Fibroblast of lung (primary cell): ENCODE measurements at regions not wholly inside any gene's neighbourhood (a gene's known extent, or its start where the extent isn't known, plus 50 kb on each side); places are given as distances from the start of the nearest gene placed in this dataset.
"Not testable (repeated sequence)": the region's sequence is repeated elsewhere in the genome, so short reads cannot be mapped to it uniquely, and the experiment has no call there.

Source experiments
- EZH2 ChIP-seq: IDR thresholded peaks from 2 replicates; pipeline ENCODE4 v1.5.1; 2012; ENCODE audit warnings: low read length, control low read depth, mild to moderate bottlenecking; ENCODE audit errors: missing control alignments
- TF ChIP-seq, protein P1 (sequence below), 2 donors: IDR thresholded peaks in 1 of 2; conservative IDR thresholded peaks in 1 of 2; 1 replicate in 1 of 2; 2 replicates in 1 of 2; pipeline ENCODE4 v1.5.1; 2011 to 2012; ENCODE audit warnings: low read length in 2 of 2, control low read depth in 1 of 2, inconsistent platforms in 1 of 2, low read depth in 1 of 2, mild to moderate bottlenecking in 1 of 2

DNA sequence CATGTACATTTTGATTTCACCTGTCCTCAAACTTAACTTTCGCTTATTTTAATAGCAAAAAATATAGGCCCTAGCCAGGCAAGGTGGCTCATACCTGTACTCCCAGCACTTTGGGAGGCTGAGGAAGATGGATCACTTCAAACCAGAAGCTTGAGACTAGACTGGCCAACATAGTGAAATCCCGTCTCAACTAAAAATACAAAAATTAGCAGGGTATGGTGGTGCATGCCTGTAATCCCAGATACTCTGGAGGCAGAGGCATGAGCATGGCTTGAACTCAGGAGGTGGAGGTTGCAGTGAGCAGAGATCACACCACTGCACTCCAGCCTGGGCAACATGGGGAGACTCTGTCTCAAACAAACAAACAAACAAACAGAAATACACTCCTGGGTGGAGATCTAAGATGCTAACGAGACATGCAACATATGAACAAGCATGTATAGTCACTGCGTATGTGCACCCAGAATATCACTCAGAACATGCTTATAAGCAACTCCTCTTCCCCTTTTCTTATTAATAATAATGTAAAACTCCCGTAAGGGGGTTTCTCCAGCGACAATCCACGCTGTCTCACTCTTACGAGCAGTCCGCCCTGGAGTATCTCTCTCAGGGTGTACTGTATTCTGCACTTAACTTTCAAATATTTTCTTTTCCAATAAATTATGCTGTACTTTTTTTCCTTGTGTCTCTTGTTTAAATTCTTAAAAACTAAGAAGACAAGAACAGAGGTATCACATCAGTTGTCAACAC is 4144.9 kb upstream of the TPTE start:
- not testable (repeated sequence) for TF ChIP-seq EZH2
- TF ChIP-seq, protein P1, sequence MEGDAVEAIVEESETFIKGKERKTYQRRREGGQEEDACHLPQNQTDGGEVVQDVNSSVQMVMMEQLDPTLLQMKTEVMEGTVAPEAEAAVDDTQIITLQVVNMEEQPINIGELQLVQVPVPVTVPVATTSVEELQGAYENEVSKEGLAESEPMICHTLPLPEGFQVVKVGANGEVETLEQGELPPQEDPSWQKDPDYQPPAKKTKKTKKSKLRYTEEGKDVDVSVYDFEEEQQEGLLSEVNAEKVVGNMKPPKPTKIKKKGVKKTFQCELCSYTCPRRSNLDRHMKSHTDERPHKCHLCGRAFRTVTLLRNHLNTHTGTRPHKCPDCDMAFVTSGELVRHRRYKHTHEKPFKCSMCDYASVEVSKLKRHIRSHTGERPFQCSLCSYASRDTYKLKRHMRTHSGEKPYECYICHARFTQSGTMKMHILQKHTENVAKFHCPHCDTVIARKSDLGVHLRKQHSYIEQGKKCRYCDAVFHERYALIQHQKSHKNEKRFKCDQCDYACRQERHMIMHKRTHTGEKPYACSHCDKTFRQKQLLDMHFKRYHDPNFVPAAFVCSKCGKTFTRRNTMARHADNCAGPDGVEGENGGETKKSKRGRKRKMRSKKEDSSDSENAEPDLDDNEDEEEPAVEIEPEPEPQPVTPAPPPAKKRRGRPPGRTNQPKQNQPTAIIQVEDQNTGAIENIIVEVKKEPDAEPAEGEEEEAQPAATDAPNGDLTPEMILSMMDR (conservative IDR thresholded peaks at IDR 0.05 in 1 of 2, IDR thresholded peaks at IDR 0.05 in 1 of 2; ENCODE audit: low read depth in 1 of 2, low read length in 2 of 2): not testable (repeated sequence)
